ENCODE measurements at regions not wholly inside any gene's neighbourhood (a gene's known extent, or its start where the extent isn't known, plus 50 kb on each side); places are given as distances from the start of the nearest gene placed in this dataset.
"Not testable (repeated sequence)": the region's sequence is repeated elsewhere in the genome, so short reads cannot be mapped to it uniquely, and the experiment has no call there.

GRCh38 chr18:9017905-9018227 lies 84.6 kb upstream of the NDUFV2 start:
- no peak overlapping the region for H3K4me3 ChIP-seq (ENCODE audit: low read depth, low read length)
- DNase-seq (ENCODE audit: low read depth) = no peak
- no peak for TF ChIP-seq CTCF (IDR thresholded peaks at IDR 0.05; ENCODE audit: control insufficient read depth, extremely low read depth, insufficient read depth)

GRCh38 chr18:9019135-9019534 lies 83.4 kb upstream of the NDUFV2 start:
- H3K4me3 ChIP-seq (ENCODE audit: low read depth, low read length) = no peak overlapping the region

GRCh38 chr18:9020221-9020620 lies 82.3 kb upstream of the NDUFV2 start:
- no peak for TF ChIP-seq CTCF (IDR thresholded peaks at IDR 0.05; ENCODE audit: control insufficient read depth, extremely low read depth, insufficient read depth)
- no peak overlapping the region for H3K4me3 ChIP-seq (ENCODE audit: low read depth, low read length)
- DNase-seq (ENCODE audit: low read depth) = no peak

More at GRCh38 chr18:9019135-9019534, 83.4 kb upstream of the NDUFV2 start:
- DNase-seq (ENCODE audit: low read depth) = no peak
- no peak for TF ChIP-seq CTCF (IDR thresholded peaks at IDR 0.05; ENCODE audit: control insufficient read depth, extremely low read depth, insufficient read depth)

GRCh38 chr18:9021458-9021857 lies 81.0 kb upstream of the NDUFV2 start:
- no peak for TF ChIP-seq CTCF (IDR thresholded peaks at IDR 0.05; ENCODE audit: control insufficient read depth, extremely low read depth, insufficient read depth)
- no peak overlapping the region for H3K4me3 ChIP-seq (ENCODE audit: low read depth, low read length)
- no peak for DNase-seq (ENCODE audit: low read depth)

GRCh38 chr18:9022397-9023155 lies 79.9 kb upstream of the NDUFV2 start:
- no peak for DNase-seq (ENCODE audit: low read depth)
- no peak for TF ChIP-seq CTCF (IDR thresholded peaks at IDR 0.05; ENCODE audit: control insufficient read depth, extremely low read depth, insufficient read depth)
- H3K4me3 ChIP-seq (ENCODE audit: low read depth, low read length) = no peak overlapping the region

GRCh38 chr18:9024031-9024646 lies 78.4 kb upstream of the NDUFV2 start:
- H3K4me3 ChIP-seq (ENCODE audit: low read depth, low read length); DNase-seq (ENCODE audit: low read depth): not testable (repeated sequence)

- no peak for TF ChIP-seq CTCF (IDR thresholded peaks at IDR 0.05; ENCODE audit: control insufficient read depth, extremely low read depth, insufficient read depth)
- DNase-seq (ENCODE audit: low read depth) = no peak
- no peak overlapping the region for H3K4me3 ChIP-seq (ENCODE audit: low read depth, low read length)
Measured at GRCh38 chr18:9025091-9025838, 77.2 kb upstream of the NDUFV2 start.

All from LNCaP clone FGC (cell line).